GM18907 (cell line): ENCODE measurements at regions not wholly inside any gene's neighbourhood (a gene's known extent, or its start where the extent isn't known, plus 50 kb on each side); places are given as distances from the start of the nearest gene placed in this dataset.
"Not testable (repeated sequence)": the region's sequence is repeated elsewhere in the genome, so short reads cannot be mapped to it uniquely, and the experiment has no call there.

Experiments used
- ATAC-seq: cut with Tn5 transposase; IDR thresholded peaks from one replicate; pipeline ENCODE4 v1.9.1; 2021; ENCODE audit warnings: mild to moderate bottlenecking, moderate library complexity; ENCODE audit not compliant: unreplicated experiment

- no peak for ATAC-seq
Measured at GRCh38 chr3:81198216-81198615, 563.2 kb downstream of the GBE1 start.

DNA sequence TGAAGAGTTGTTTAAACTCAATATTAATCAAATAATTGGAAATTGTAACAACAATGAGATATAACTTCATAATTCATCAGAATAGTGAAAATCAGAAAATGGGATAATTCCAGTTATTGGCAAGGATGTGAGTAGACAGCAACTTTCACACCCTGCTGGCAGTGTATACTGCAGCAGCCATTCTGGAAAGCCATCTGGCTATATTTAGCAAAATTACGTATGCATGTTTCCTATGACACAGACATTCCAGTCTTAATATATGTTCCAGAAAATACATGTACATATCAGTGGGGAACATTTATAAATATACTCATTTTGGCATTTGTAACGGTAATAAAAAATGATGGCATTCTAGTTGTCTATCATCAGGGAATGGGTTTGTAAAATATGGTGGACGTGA lies 564.1 kb downstream of the GBE1 start:
- ATAC-seq: no peak

GRCh38 chr3:81195478-81195877 lies 566.0 kb downstream of the GBE1 start:
- ATAC-seq: no peak

DNA sequence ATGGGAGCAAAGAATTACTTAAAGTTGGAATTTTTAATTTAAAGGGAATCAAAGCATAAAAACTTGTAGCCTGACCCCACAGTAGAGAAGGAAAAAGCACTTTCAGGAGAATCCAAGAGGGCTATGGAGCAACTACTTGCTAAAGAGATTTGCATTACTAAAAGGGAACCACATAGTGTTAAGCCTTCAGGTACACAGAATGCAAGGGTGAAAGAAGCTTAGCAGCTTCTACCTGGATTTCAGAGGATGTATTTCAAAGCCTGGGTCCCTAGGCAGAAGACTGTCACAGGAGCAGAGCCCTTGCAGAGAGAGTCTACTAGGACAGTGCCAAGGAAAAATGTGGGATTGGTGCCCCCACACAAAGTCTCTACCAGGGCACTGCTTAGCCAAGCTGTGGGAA lies 575.0 kb downstream of the GBE1 start:
- ATAC-seq: no peak

GRCh38 chr3:81182086-81182875 lies 579.2 kb downstream of the GBE1 start:
- not testable (repeated sequence) for ATAC-seq

- ATAC-seq: no peak
Measured at GRCh38 chr3:81173514-81173913, 587.9 kb downstream of the GBE1 start.

- ATAC-seq: no peak
Measured at GRCh38 chr3:81170298-81170697, 591.1 kb downstream of the GBE1 start.

GRCh38 chr3:81164806-81165205 lies 596.6 kb downstream of the GBE1 start:
- ATAC-seq: no peak

GRCh38 chr3:81161851-81162250 lies 599.6 kb downstream of the GBE1 start:
- ATAC-seq: no peak

GRCh38 chr3:81161100-81161499 lies 600.3 kb downstream of the GBE1 start:
- no peak for ATAC-seq

DNA sequence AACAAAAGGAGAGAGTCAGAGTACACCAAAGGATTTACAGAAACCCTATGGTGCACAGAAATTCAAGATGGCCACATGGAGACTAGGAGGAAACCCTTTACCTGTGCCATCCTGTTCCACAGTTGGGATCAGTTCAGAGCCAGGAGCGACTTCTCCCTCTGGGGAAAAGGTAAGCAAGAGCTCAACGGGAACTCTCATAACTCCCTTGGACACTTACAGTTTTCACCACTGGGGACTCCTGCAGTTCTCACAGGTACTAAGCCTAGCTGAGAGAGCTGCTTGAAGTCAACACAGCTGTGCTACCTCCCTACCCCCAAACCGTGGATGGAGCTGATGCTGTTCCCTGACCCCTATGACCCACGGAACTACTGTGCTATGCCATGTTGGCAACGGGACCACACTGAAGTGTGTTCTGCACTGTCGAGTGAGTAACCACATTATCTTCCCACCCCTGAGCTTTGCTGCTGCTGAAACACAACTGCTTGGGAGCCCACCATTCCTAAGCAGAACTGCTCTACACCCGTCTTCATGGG lies 606.8 kb downstream of the GBE1 start:
- ATAC-seq: no peak

- no peak for ATAC-seq
Measured at GRCh38 chr3:81152156-81152555, 609.3 kb downstream of the GBE1 start.

DNA sequence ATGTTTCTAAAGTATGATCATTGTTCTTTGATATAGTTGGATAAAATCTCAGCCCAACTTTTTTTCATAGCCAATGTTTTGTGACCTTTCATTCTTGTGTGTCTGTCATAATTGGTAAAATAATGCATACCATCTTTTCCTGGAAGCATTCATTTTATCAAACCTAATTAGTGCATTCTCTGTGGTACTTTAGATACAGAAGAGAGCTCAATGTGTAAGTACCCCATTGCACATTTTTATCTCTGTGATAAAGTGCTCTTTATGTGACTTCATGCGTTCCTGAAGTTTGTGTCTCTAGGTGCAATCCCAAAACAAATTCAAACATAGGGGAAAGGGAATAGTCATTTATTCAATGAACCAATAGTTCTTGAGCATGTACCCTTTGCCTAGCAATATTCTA lies 628.5 kb downstream of the GBE1 start:
- no peak for ATAC-seq

DNA sequence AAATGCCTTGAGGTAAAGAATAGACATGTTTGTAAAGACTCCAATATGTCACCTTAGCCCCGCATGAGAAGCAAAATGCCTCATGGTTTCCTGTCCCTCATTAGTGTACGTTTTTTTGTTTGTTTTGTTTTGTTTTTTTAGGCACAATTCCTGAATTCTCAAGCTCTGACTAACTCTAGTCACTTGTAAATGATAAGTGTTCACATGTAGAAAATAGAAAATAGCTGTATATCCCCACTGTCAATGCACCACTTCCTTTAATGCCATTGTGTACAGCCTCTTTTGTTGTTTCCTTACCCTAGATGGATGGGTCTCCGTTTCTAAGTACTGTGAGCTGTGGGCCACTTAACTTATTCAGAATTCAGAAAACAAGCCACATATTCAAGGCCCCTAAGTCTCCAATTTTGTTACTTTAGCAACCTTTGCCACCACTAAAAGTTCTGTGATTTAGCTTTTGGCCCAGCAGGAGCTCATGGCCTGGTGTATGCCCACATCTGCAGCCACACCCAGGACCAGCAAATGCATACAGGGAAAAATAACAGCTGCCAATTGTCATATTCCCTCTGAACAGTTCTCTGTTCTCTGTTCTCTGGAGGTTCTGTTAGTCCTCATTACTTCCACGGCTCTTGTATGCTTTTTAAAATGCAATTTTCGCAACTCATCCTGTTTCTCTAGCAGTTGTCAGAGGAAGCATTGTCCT lies 655.5 kb downstream of the GBE1 start:
- ATAC-seq: no peak

DNA sequence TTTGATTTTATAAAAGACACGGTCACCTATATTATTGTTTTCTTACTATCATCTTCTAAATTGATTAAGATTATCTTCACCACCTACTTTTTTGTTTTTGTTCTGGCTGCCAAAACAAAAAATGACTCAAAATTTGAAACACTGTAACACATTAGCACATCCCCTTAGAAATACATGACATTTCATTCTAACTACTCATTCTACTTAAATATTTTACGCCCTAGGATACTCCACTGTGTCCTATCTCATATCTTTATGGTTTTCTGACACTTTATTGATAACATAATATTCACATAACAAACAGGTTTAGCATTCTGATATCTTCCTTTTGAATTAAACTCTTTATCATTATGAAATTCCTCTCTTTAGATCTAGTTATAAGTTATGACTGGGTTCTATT lies 656.2 kb downstream of the GBE1 start:
- ATAC-seq: no peak

- ATAC-seq: no peak
Measured at GRCh38 chr3:81097889-81098288, 663.6 kb downstream of the GBE1 start.

DNA sequence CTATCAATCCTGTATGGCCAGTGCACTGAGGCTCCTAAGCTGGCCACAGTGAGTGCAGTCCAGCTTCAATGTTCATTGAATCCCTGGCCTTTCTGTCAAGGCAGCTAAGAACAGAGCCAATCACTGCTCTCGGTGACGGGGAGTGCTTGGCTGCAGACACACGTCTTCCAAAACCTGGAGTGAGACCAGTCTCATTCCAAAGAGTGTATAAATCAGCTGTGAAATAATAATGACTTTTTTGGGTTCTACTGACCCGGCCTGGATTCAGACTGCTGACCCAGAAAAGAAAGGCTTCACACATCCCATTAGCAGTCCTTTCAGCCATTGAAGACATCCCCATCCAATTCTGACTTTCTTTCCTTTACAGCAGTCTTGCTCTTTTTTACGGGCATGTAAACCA lies 665.5 kb downstream of the GBE1 start:
- ATAC-seq: no peak

DNA sequence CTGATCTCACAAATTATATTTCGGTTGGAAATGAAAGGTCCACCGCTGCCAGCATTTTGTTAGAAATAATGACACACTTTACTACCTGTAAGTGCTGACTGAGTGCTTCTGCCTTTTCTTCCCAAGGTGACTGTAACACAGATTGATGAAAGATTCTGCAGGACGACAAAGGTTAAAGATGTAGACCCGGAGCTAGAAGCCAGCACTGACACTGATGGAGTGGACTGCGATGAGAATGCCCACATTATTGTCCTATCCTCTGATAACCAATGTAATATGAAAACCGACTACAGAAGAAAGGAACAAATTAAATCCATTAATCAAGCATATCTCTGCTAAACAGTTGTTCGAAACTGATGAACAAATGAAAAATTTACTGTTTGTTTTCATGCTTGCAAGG lies 666.5 kb downstream of the GBE1 start:
- no peak for ATAC-seq

DNA sequence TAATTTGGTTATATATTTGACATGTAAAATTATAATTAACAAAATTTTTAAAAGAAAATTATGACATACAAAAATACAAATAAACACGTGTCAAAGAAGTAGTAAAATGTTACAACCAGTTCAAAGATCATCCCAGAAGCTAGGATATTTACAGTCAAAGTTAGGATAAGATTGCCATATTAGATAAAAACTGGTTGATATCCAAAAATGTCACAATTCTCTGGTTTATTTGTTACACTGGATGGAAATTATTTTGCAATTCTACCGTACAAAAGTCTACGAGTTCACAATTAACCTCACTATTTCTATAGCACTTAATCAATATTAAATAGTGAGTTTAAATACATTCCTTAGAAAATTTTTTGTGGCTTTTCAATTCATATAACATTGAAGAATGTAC lies 673.8 kb downstream of the GBE1 start:
- ATAC-seq: no peak

- no peak for ATAC-seq
Measured at GRCh38 chr3:81086348-81086747, 675.1 kb downstream of the GBE1 start.

DNA sequence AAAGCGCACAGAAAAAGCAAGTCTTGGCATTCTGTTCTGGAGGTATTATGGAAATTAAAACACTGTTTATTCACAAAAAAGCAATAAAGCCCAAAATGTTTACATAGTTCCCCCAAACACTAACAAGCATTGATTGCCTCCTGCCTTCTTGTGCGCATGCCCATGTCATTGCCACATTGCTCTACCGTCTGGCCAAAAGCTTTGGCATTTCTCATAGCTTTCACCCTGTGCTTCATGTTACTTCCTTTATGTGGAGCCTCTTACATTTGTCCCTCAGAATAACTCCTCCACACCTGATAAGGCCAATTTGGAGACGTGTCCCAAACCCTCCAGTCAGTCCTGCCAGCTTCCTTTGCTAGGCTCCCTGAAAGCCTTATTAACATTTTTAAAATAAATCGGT lies 680.8 kb downstream of the GBE1 start:
- no peak for ATAC-seq

DNA sequence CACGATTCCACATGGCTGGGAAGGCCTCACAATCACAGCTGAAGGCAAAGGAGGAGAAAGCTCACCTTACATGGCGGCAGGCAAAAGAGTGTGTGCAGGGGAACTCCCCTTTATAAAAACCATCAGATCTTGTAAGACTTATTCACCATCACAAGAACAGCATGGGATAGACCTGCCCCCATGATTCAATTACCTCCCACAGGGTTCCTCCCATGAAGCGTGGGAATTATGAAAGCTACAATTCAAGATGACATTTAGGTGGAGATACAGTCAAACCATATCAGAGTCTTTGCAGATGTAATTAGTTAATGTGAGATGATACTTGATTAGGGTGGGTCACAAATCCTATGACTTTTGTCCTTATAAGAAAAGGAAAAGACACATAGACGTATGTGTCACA lies 688.9 kb downstream of the GBE1 start:
- ATAC-seq: no peak
